ENCODE measurements at regions not wholly inside any gene's neighbourhood (a gene's known extent, or its start where the extent isn't known, plus 50 kb on each side); places are given as distances from the start of the nearest gene placed in this dataset.

GRCh38 chr18:71212222-71212621 lies 923.4 kb downstream of the SOCS6 start:
- DNase-seq = no peak

GRCh38 chr18:71209944-71210343 lies 921.1 kb downstream of the SOCS6 start:
- no peak for DNase-seq

- DNase-seq = no peak
Measured at GRCh38 chr18:71194438-71194837, 905.6 kb downstream of the SOCS6 start.

- DNase-seq = no peak
Measured at GRCh38 chr18:71189581-71189980, 900.7 kb downstream of the SOCS6 start.

- DNase-seq = no peak
Measured at GRCh38 chr18:71168557-71169145, 879.8 kb downstream of the SOCS6 start.

GRCh38 chr18:71136487-71136886 lies 847.6 kb downstream of the SOCS6 start:
- no peak for DNase-seq

GRCh38 chr18:71134122-71134521 lies 845.3 kb downstream of the SOCS6 start:
- no peak for DNase-seq

- no peak for DNase-seq
Measured at GRCh38 chr18:71131918-71132317, 843.1 kb downstream of the SOCS6 start.

- DNase-seq = no peak
Measured at GRCh38 chr18:71130351-71130750, 841.5 kb downstream of the SOCS6 start.

- DNase-seq = no peak
Measured at GRCh38 chr18:71125581-71125980, 836.7 kb downstream of the SOCS6 start.

GRCh38 chr18:71116535-71116934 lies 827.7 kb downstream of the SOCS6 start:
- no peak for DNase-seq

- no peak for DNase-seq
Measured at GRCh38 chr18:71115261-71115660, 826.4 kb downstream of the SOCS6 start.

GRCh38 chr18:71114550-71115210 lies 825.8 kb downstream of the SOCS6 start:
- no peak for DNase-seq

- DNase-seq = no peak
Measured at GRCh38 chr18:71107244-71107643, 818.4 kb downstream of the SOCS6 start.

- no peak for DNase-seq
Measured at GRCh38 chr18:71106701-71107100, 817.9 kb downstream of the SOCS6 start.

- no peak for DNase-seq
Measured at GRCh38 chr18:71105994-71106546, 817.2 kb downstream of the SOCS6 start.

- DNase-seq = no peak
Measured at GRCh38 chr18:71105078-71105819, 816.4 kb downstream of the SOCS6 start.

- DNase-seq = no peak
Measured at GRCh38 chr18:71079606-71080005, 790.8 kb downstream of the SOCS6 start.

- no peak for DNase-seq
Measured at GRCh38 chr18:71077451-71077850, 788.6 kb downstream of the SOCS6 start.

GRCh38 chr18:71075147-71075546 lies 786.3 kb downstream of the SOCS6 start:
- DNase-seq = no peak

GRCh38 chr18:71068338-71068737 lies 779.5 kb downstream of the SOCS6 start:
- no peak for DNase-seq

- DNase-seq = no peak
Measured at GRCh38 chr18:71049893-71050292, 761.0 kb downstream of the SOCS6 start.

GRCh38 chr18:71047882-71048281 lies 759.0 kb downstream of the SOCS6 start:
- no peak for DNase-seq
